Natural killer cell (primary cell): ENCODE measurements at regions not wholly inside any gene's neighbourhood (a gene's known extent, or its start where the extent isn't known, plus 50 kb on each side); places are given as distances from the start of the nearest gene placed in this dataset.

Experiments
- ATAC-seq, 3 donors: fragments of 150-1000 bp in 2 of 3; fragments of 200-7000 bp in 1 of 3; cut with Tn5 transposase; 1 replicate in 1 of 3; 2 replicates in 2 of 3; pipeline ENCODE4 v1.10.0; 2021; ENCODE audit warnings: mild to moderate bottlenecking in 2 of 3, moderate library complexity in 2 of 3
- DNase-seq, 2 donors: peaks; one replicate each; pipeline versions ENCODE4 v3.0.0 to v3.0.0-alpha.2; 2013 to 2021; ENCODE audit warnings: mixed read lengths in 1 of 2
- H3K27ac ChIP-seq: one replicate; pipeline ENCODE4 v1.5.1; 2013; ENCODE audit warnings: mild to moderate bottlenecking, low read length
- H3K27me3 ChIP-seq: one replicate; pipeline ENCODE4 v1.6.1; 2013; ENCODE audit warnings: low read length; ENCODE audit not compliant: control insufficient read depth, insufficient read depth
- H3K36me3 ChIP-seq: one replicate; pipeline ENCODE4 v1.6.1; 2013; ENCODE audit warnings: low read length; ENCODE audit not compliant: control insufficient read depth, insufficient read depth
- H3K4me1 ChIP-seq: one replicate; pipeline ENCODE4 v1.6.1; 2013; ENCODE audit warnings: low read length; ENCODE audit not compliant: control insufficient read depth, insufficient read depth
- H3K4me3 ChIP-seq: one replicate; pipeline ENCODE4 v1.5.1; 2013; ENCODE audit warnings: low read length
- H3K9me3 ChIP-seq: one replicate; pipeline ENCODE4 v1.6.1; 2013; ENCODE audit warnings: low read length; ENCODE audit not compliant: control insufficient read depth, insufficient read depth
- H3K27ac Mint-ChIP-seq, 2 donors: one replicate each; pipeline ENCODE4 v1.8.0; 2022; ENCODE audit warnings: mild to moderate bottlenecking in 2 of 2, mixed read lengths in 2 of 2, moderate library complexity in 1 of 2
- H3K27me3 Mint-ChIP-seq, 2 donors: one replicate each; pipeline ENCODE4 v1.8.0; 2022; ENCODE audit warnings: low read depth in 2 of 2, mixed read lengths in 2 of 2
- H3K36me3 Mint-ChIP-seq: one replicate; pipeline ENCODE4 v1.8.0; 2022; ENCODE audit warnings: mixed read lengths
- H3K4me1 Mint-ChIP-seq, 2 donors: one replicate each; pipeline ENCODE4 v1.8.0; 2022; ENCODE audit warnings: mixed read lengths in 2 of 2
- H3K4me3 Mint-ChIP-seq: one replicate; pipeline ENCODE4 v1.8.0; 2022; ENCODE audit warnings: mild to moderate bottlenecking, moderate library complexity, mixed read lengths
- H3K9me3 Mint-ChIP-seq, 2 donors: one replicate each; pipeline ENCODE4 v1.8.0; 2022; ENCODE audit warnings: mixed read lengths in 2 of 2
- WGBS: methylation state at CpG from one replicate; pipeline ENCODE4 v1.1.7; 2013; ENCODE audit warnings: missing lambda C conversion rate; ENCODE audit not compliant: insufficient coverage; 5-methylcytosine and 5-hydroxymethylcytosine counted together
- intact Hi-C: fragments of 100-400 bp; cut with micrococcal nuclease; formaldehyde crosslinking; loops from one replicate; pipeline ENCODE4 v1.14.2; 2022
- TF ChIP-seq, protein P1 (sequence below): fragments of 200-600 bp; IDR thresholded peaks from one replicate; pipeline ENCODE4 v1.8.0; 2022; ENCODE audit warnings: antibody characterized with exemption

DNA sequence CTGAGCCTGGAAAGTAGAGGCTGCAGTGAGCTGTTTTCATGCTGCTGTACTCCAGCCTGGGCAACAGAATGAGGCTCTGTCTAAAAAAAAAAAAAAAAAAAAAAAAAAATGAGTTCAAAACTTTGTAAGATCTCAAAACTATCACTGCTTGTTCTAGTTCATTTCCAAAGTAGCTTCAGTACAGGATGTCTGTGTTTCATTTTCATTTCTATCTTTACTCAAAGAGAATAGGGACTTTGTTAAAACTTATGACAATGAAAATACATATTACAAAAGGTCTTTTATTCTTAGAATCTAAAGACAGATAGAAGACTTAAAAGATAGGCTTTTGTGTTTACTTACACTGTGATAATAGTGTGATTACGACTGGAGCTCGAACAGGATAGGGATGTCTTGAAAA, 709.7 kb downstream of the ADGRL2 start:
- no peaks in the 10 kb centered on the region for H3K4me1 ChIP-seq
- ATAC-seq (no peak), DNase-seq (no peak)
- intact Hi-C loops: no loop called here
- no peak overlapping the region for H3K27ac ChIP-seq
- TF ChIP-seq, protein P1, sequence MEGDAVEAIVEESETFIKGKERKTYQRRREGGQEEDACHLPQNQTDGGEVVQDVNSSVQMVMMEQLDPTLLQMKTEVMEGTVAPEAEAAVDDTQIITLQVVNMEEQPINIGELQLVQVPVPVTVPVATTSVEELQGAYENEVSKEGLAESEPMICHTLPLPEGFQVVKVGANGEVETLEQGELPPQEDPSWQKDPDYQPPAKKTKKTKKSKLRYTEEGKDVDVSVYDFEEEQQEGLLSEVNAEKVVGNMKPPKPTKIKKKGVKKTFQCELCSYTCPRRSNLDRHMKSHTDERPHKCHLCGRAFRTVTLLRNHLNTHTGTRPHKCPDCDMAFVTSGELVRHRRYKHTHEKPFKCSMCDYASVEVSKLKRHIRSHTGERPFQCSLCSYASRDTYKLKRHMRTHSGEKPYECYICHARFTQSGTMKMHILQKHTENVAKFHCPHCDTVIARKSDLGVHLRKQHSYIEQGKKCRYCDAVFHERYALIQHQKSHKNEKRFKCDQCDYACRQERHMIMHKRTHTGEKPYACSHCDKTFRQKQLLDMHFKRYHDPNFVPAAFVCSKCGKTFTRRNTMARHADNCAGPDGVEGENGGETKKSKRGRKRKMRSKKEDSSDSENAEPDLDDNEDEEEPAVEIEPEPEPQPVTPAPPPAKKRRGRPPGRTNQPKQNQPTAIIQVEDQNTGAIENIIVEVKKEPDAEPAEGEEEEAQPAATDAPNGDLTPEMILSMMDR: no peak
- Mint-ChIP-seq H3K4me1 (no peaks in the 10 kb centered on the region), H3K36me3 (no peaks in the 10 kb centered on the region), H3K9me3 (peaks cover 4 to 8% of the 10 kb centered on the region in 2 donors), H3K27me3 (no peaks in the 10 kb centered on the region), H3K27ac (no peak overlapping the region), H3K4me3 (no peak overlapping the region)
- H3K36me3 ChIP-seq: no peaks in the 10 kb centered on the region
- no peaks in the 10 kb centered on the region for H3K27me3 ChIP-seq
- 59% methylated on average over 2 of the region's 2 CpGs for WGBS
- no peak overlapping the region for H3K4me3 ChIP-seq
- no peaks in the 10 kb centered on the region for H3K9me3 ChIP-seq

DNA sequence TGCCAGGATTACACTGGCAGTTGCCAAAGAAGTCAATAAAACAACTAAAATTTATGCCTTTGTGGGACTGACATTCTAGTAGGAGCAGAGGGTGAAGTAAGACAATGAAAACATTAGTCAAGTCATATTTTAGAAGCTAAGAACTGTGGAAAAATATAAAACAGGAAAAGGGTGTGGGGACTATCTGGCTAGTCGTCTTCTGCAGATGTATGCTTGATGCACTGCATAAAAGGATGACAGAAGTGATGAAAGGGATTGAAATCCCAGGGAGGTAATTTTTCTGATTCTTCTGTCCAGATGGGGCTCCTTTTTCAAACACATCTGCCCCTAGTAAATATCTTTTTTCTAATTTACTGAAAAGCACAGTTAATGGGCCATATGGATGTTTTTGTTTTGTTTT, 706.3 kb downstream of the ADGRL2 start:
- intact Hi-C loops: no loop called here
- Mint-ChIP-seq H3K4me1 (no peaks in the 10 kb centered on the region), H3K27ac (no peak overlapping the region), H3K4me3 (no peak overlapping the region), H3K27me3 (no peaks in the 10 kb centered on the region), H3K36me3 (no peaks in the 10 kb centered on the region), H3K9me3 (peaks cover 4 to 10% of the 10 kb centered on the region in 2 donors)
- 92% methylated on average over 1 of the region's 1 CpG for WGBS
- TF ChIP-seq, protein P1: no peak
- no peaks in the 10 kb centered on the region for H3K4me1 ChIP-seq
- H3K36me3 ChIP-seq: no peaks in the 10 kb centered on the region
- DNase-seq (no peak), ATAC-seq (no peak)
- no peak overlapping the region for H3K4me3 ChIP-seq
- no peaks in the 10 kb centered on the region for H3K9me3 ChIP-seq
- H3K27ac ChIP-seq: no peak overlapping the region
- H3K27me3 ChIP-seq: no peaks in the 10 kb centered on the region

DNA sequence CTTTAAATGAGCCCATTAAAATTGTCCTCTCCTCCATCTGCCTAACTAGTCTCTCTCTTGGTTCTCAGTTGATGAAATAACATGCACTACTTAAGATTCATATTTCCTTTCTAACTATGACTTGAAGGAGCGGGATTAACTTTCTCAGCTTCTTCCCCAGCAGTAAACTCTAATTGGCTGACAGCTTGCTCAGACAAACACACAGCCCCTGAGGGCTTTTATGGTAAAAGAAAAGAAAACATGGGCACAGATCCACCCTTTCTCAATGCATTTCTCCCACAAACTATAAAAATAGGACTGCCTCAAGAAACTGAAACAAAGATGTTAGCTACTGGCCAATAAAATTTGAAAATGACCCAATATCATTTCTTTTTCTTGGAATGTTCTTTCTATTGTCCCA, 703.1 kb downstream of the ADGRL2 start:
- Histone ChIP-seq H3K9me3 (no peaks in the 10 kb centered on the region), H3K27me3 (no peaks in the 10 kb centered on the region), H3K4me1 (no peaks in the 10 kb centered on the region), H3K4me3 (no peak overlapping the region), H3K36me3 (no peaks in the 10 kb centered on the region), H3K27ac (no peak overlapping the region)
- Mint-ChIP-seq H3K9me3 (peaks cover 6 to 12% of the 10 kb centered on the region in 2 donors), H3K27me3 (no peaks in the 10 kb centered on the region), H3K27ac (no peak overlapping the region), H3K4me1 (no peaks in the 10 kb centered on the region), H3K36me3 (no peaks in the 10 kb centered on the region), H3K4me3 (no peak overlapping the region)
- intact Hi-C loops: no loop called here
- DNase-seq: no peak
- TF ChIP-seq, protein P1: no peak
- 100% methylated on average over 1 of the region's 1 CpG for WGBS
- ATAC-seq: no peak

DNA sequence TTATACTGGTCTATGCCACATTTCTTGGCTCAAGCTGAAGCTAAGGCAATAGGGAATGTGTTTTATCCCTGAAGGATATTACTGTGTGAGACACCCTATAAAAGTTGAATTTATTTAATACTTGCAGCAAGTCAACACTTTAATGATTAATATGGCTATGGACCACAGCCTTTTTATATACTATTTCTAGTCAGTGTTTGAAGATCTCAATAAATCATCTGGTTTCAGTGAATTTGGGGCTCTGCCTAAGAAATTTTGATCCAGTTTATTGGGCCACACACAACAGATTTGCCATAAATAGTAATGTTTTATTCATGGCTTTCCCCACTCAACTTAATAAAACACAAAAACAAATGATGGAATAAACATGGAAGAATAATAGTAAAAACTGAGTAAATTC, 698.3 kb downstream of the ADGRL2 start:
- TF ChIP-seq, protein P1: no peak

More for the DNA sequence above, 698.3 kb downstream of the ADGRL2 start:
- H3K4me1 Mint-ChIP-seq: no peaks in the 10 kb centered on the region
- H3K27ac Mint-ChIP-seq: no peak overlapping the region
- peaks cover 9% of the 10 kb centered on the region for H3K9me3 ChIP-seq
- no peaks in the 10 kb centered on the region for H3K27me3 ChIP-seq
- no peak overlapping the region for H3K4me3 Mint-ChIP-seq
- intact Hi-C loops: loop anchor here (5.0 kb wide), 1 partner anchor 287 kb away; no protein-coding TSS in a partner anchor
- H3K4me1 ChIP-seq: no peaks in the 10 kb centered on the region
- H3K36me3 Mint-ChIP-seq: peaks cover 17% of the 10 kb centered on the region
- no peaks in the 10 kb centered on the region for H3K27me3 Mint-ChIP-seq
- H3K9me3 Mint-ChIP-seq: peaks cover 9 to 20% of the 10 kb centered on the region in 2 donors
- H3K4me3 ChIP-seq: no peak overlapping the region
- H3K36me3 ChIP-seq: no peaks in the 10 kb centered on the region
- no peak overlapping the region for H3K27ac ChIP-seq
- no peak for ATAC-seq
- DNase-seq: no peak
